GM12873 (cell line): ENCODE measurements at regions not wholly inside any gene's neighbourhood (a gene's known extent, or its start where the extent isn't known, plus 50 kb on each side); places are given as distances from the start of the nearest gene placed in this dataset.

ENCODE experiments used
- CTCF ChIP-seq: IDR thresholded peaks from 2 replicates; pipeline ENCODE4 v1.5.1; 2012; ENCODE audit warnings: low read depth, mild to moderate bottlenecking, moderate library complexity, low read length, control low read depth; ENCODE audit not compliant: insufficient read depth; ENCODE audit errors: missing control alignments

DNA sequence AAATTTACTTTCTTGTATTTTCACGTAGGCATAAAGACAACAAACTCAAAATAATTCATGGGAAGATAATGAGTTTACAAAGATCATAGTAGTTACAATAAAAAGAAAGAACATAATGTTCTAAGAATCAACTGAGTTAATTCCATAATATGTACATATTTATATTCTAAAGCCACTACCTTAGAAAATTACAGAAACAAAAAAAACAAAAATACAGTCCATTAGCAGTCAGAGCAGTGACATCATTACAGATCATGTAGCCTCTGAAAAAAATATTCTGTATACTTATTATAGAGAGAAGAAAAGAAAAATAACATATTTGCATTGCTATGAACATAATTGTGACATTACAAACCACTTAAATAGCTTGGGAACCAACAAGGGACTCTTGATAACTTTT lies 360.1 kb upstream of the RGS18 start:
- no peak for TF ChIP-seq CTCF

- TF ChIP-seq CTCF = no peak
Measured at GRCh38 chr1:191804311-191804710, 354.0 kb upstream of the RGS18 start.

GRCh38 chr1:191818198-191818597 lies 340.1 kb upstream of the RGS18 start:
- no peak for TF ChIP-seq CTCF

DNA sequence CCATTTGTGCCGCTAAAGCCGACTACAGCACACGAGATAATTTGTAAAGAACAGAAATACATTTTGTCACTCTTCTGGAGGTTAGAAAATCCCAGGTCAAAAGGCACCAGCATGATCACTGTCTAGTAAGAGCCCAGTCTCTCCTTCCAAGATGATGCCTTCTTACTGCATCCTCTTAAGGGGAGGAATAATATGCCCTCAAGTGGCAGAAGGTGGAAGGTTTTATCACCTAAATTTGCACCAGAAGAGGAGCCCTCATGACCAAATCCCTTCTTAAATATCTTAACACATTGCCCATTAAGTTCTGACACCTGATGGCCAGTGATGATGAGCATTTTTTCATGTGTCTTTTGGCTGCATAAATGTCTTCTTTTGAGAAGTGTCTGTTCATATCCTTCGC lies 326.7 kb upstream of the RGS18 start:
- TF ChIP-seq CTCF = peak; percentile 27

GRCh38 chr1:191839891-191840290 lies 318.4 kb upstream of the RGS18 start:
- no peak for TF ChIP-seq CTCF

DNA sequence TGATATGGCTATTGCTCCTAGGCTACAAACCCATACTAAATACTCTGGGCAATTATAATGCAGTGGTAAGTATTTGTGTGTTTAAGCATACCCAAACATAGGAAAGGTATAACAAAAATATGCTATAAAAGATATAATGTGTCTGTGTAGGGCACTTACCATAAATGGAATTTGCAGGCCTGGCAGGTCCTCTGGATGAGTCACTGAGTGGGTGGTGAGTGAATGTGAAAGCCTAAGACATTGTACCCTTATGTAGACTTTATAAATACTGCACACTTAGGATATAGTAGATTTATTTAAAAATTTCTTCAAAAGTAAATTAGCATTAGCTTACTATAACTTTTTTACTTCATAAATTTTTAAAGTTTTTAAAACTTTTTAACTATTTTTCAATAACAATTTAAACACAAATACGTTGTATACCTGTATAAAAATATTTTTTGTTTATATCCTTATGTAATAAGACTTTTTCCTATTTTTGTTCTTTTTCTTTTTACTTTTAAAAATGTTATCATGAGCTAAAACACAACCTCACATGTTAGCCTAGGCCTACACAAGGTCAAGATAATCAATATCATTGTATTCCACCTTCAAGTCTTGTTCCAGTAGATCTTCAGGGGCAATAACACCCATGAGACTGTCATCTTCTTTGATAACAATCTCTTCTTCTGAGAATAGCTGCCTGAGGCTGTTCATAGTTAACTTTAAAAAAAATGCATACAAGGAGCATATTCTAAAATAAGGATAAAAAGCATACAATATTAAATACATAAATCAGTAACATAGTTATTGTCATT lies 306.3 kb upstream of the RGS18 start:
- no peak for TF ChIP-seq CTCF

DNA sequence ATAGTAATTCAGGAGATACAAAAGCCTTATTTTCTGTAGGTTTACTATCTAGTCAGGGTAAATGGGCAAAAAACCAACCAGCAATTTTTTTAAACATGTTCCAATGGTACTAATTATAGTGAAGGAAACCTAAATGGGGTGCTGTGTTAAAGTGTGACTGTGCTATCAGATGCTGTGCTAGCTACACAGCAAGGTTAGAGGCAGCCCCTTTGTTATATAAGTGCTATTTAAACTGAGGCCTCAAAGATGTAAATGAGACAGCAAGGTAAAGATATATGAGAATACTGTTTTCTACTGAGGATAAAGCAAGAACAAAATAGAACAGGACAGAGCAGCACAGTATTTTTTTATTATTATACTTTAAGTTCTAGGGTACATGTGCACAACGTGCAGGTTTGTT lies 305.4 kb upstream of the RGS18 start:
- TF ChIP-seq CTCF = no peak
